Smooth muscle cell (in vitro differentiated cells): ENCODE measurements at regions not wholly inside any gene's neighbourhood (a gene's known extent, or its start where the extent isn't known, plus 50 kb on each side); places are given as distances from the start of the nearest gene placed in this dataset.
A peak's percentile ranks its signal among the peaks of the same experiment; 100 is the strongest.

Experiments used
- DNase-seq: peaks from one replicate; lab custom pipeline; 2025; ENCODE audit not compliant: unreplicated experiment; lab: John Stamatoyannopoulos, UW
- H2AFZ ChIP-seq: fragments of 200-600 bp; sonication (generic); 2 replicates; pipeline ENCODE4 v1.6.0; 2016; ENCODE audit warnings: antibody characterized with exemption, low read depth, mild to moderate bottlenecking
- H3F3A ChIP-seq: fragments of 200-600 bp; sonication (generic); 2 replicates; pipeline ENCODE4 v1.6.0; 2017; ENCODE audit warnings: antibody characterized with exemption, low read depth
- H3K27ac ChIP-seq: fragments of 200-600 bp; sonication (generic); 2 replicates; pipeline ENCODE4 v1.5.1; 2016; ENCODE audit warnings: low read depth, mild to moderate bottlenecking
- H3K27me3 ChIP-seq: fragments of 200-600 bp; sonication (generic); 2 replicates; pipeline ENCODE4 v1.6.1; 2016; ENCODE audit warnings: low read depth, mild to moderate bottlenecking
- H3K36me3 ChIP-seq: fragments of 200-600 bp; sonication (generic); 2 replicates; pipeline ENCODE4 v1.5.1; 2016; ENCODE audit warnings: low read depth
- H3K4me1 ChIP-seq: fragments of 200-600 bp; sonication (generic); 2 replicates; pipeline ENCODE4 v1.5.1; 2016; ENCODE audit warnings: low read depth
- H3K4me2 ChIP-seq: fragments of 200-600 bp; sonication (generic); 2 replicates; pipeline ENCODE4 v1.6.0; 2016; ENCODE audit warnings: mild to moderate bottlenecking
- H3K4me3 ChIP-seq: fragments of 200-600 bp; sonication (generic); 2 replicates; pipeline ENCODE4 v1.5.1; 2016; ENCODE audit warnings: mild to moderate bottlenecking
- H3K79me2 ChIP-seq: fragments of 200-600 bp; sonication (generic); 2 replicates; pipeline ENCODE4 v1.6.0; 2016; ENCODE audit warnings: low read depth, mild to moderate bottlenecking
- H3K9ac ChIP-seq: fragments of 200-600 bp; sonication (generic); 2 replicates; pipeline ENCODE4 v1.6.0; 2016; ENCODE audit warnings: low read depth
- H3K9me3 ChIP-seq: fragments of 200-600 bp; sonication (generic); replicated peaks from 2 replicates; pipeline ENCODE4 v1.5.1; 2016; ENCODE audit warnings: low read depth
- H4K20me1 ChIP-seq: fragments of 200-600 bp; sonication (generic); 2 replicates; pipeline ENCODE4 v1.6.0; 2016; ENCODE audit warnings: low read depth
- WGBS: methylation state at CpG from one replicate; pipeline ENCODE4 v1.1.7; 2016; ENCODE audit warnings: low lambda C conversion rate; 5-methylcytosine and 5-hydroxymethylcytosine counted together
- TF ChIP-seq, protein P1 (sequence below): fragments of 200-600 bp; sonication (generic); IDR thresholded peaks from 2 replicates; pipeline ENCODE4 v1.5.1; 2017; ENCODE audit warnings: borderline replicate concordance, mild to moderate bottlenecking, antibody characterized with exemption; ENCODE audit not compliant: insufficient read depth, poor library complexity, severe bottlenecking

DNA sequence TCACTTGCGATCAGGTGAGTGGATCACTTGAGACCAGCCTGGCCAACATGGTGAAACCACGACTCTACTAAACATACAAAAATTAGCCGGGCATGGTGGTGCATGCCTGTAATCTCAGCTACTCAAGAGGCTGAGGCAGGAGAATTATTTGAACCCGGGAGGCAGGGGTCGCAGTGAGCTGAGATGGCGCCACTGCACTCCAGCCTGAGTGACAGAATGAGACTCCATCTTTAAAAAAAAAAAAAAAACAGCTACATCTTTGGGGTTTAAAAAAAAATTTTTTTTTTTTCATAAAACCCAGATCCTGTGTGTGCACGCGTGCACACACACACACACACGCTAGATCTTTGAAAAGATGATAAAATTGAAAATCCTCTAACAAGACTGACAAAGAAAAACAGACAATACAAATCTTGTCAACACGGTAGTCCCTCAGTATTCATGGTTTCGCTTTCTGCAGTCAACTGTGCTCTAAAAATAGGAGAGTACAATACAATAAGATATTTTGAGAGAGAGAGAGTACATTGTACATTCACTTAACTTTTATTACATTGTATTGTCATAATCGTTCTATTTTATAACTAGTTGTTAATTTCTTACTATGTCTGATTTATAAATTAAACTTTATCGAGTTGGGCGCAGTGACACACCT is 295.3 kb upstream of the RGS6 start:
- no peak for DNase-seq
- Histone ChIP-seq H3K36me3 (peaks cover 7% of the 10 kb centered on the region), H2AFZ (no peak overlapping the region), H3K4me2 (no peak overlapping the region), H3K4me1 (peaks cover 7% of the 10 kb centered on the region), H3K9ac (no peak overlapping the region), H3K9me3 (no peaks in the 10 kb centered on the region), H3K79me2 (peaks cover 5% of the 10 kb centered on the region), H4K20me1 (no peaks in the 10 kb centered on the region), H3K27me3 (no peaks in the 10 kb centered on the region), H3F3A (peaks cover 8% of the 10 kb centered on the region), H3K4me3 (no peak overlapping the region), H3K27ac (peak overlapping the region; percentile 36)
- TF ChIP-seq, protein P1, sequence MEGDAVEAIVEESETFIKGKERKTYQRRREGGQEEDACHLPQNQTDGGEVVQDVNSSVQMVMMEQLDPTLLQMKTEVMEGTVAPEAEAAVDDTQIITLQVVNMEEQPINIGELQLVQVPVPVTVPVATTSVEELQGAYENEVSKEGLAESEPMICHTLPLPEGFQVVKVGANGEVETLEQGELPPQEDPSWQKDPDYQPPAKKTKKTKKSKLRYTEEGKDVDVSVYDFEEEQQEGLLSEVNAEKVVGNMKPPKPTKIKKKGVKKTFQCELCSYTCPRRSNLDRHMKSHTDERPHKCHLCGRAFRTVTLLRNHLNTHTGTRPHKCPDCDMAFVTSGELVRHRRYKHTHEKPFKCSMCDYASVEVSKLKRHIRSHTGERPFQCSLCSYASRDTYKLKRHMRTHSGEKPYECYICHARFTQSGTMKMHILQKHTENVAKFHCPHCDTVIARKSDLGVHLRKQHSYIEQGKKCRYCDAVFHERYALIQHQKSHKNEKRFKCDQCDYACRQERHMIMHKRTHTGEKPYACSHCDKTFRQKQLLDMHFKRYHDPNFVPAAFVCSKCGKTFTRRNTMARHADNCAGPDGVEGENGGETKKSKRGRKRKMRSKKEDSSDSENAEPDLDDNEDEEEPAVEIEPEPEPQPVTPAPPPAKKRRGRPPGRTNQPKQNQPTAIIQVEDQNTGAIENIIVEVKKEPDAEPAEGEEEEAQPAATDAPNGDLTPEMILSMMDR, result no peak
- 98% methylated on average over 14 of the region's 14 CpGs for WGBS

GRCh38 chr14:71638523-71639196 is 293.6 kb upstream of the RGS6 start:
- Histone ChIP-seq H3K27me3 (no peaks in the 10 kb centered on the region), H3F3A (peaks cover 8% of the 10 kb centered on the region), H3K36me3 (peaks cover 13% of the 10 kb centered on the region), H3K27ac (peak overlapping the region; percentile 36), H4K20me1 (no peaks in the 10 kb centered on the region), H2AFZ (no peak overlapping the region), H3K79me2 (peaks cover 12% of the 10 kb centered on the region), H3K4me1 (no peaks in the 10 kb centered on the region), H3K4me3 (no peak overlapping the region), H3K9ac (no peak overlapping the region), H3K4me2 (peak overlapping the region; percentile 18), H3K9me3 (no peaks in the 10 kb centered on the region)
- WGBS, result 63% methylated on average over 3 of the region's 3 CpGs
- no peak for DNase-seq
- TF ChIP-seq, protein P1, result no peak

DNA sequence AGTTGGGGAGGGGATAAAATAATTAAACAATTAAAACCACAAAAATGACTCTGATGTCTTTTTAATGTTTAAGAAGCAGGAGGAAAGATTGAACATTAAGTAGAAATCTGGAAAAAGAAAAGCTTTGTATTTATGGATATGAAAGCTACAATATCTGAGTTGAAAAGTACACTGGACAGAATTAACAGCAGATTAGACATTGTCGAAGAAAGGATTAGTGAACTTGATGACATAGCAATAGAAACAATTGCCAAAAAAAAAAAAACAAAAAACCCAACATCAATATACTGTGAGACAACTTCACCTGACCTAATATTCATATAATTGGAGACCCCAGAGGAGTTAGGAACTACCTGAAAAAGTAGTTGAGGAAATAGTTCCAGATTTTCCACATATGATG is 289.5 kb upstream of the RGS6 start:
- peaks cover 8% of the 10 kb centered on the region for H3K36me3 ChIP-seq
- peaks cover 12% of the 10 kb centered on the region for H3K4me1 ChIP-seq
- no peaks in the 10 kb centered on the region for H3F3A ChIP-seq
- no peaks in the 10 kb centered on the region for H4K20me1 ChIP-seq
- peaks cover 12% of the 10 kb centered on the region for H3K79me2 ChIP-seq
- WGBS, result 100% methylated on average over 1 of the region's 1 CpG
- no peak overlapping the region for H3K9ac ChIP-seq
- DNase-seq, result no peak
- H3K27ac ChIP-seq, result no peak overlapping the region
- no peak overlapping the region for H2AFZ ChIP-seq
- H3K4me2 ChIP-seq, result no peak overlapping the region
- no peaks in the 10 kb centered on the region for H3K27me3 ChIP-seq
- H3K9me3 ChIP-seq, result no peaks in the 10 kb centered on the region
- no peak overlapping the region for H3K4me3 ChIP-seq
- TF ChIP-seq, protein P1, result no peak
